NAMALWA (cell line): ENCODE measurements at regions not wholly inside any gene's neighbourhood (a gene's known extent, or its start where the extent isn't known, plus 50 kb on each side); places are given as distances from the start of the nearest gene placed in this dataset.

ENCODE experiments used
- DNase-seq: peaks from one replicate; pipeline ENCODE4 v3.0.0-alpha.2; 2015; ENCODE audit warnings: low spot score

GRCh38 chr3:56864090-56864489 lies 62.3 kb upstream of the ARHGEF3 start:
- DNase-seq: no peak

- no peak for DNase-seq
These were observed 60.8 kb upstream of the ARHGEF3 start for GRCh38 chr3:56862352-56863062.

GRCh38 chr3:56861511-56861910 lies 59.8 kb upstream of the ARHGEF3 start:
- no peak for DNase-seq

- no peak for DNase-seq
These were observed 59.2 kb upstream of the ARHGEF3 start for GRCh38 chr3:56860939-56861338.

GRCh38 chr3:56860351-56860750 lies 58.6 kb upstream of the ARHGEF3 start:
- DNase-seq: no peak

GRCh38 chr3:56858331-56858730 lies 56.6 kb upstream of the ARHGEF3 start:
- DNase-seq: no peak

GRCh38 chr3:56857178-56857577 lies 55.4 kb upstream of the ARHGEF3 start:
- DNase-seq: no peak

GRCh38 chr3:56856752-56857151 lies 55.0 kb upstream of the ARHGEF3 start:
- no peak for DNase-seq

- peak; percentile 30 for DNase-seq
These were observed 54.2 kb upstream of the ARHGEF3 start for GRCh38 chr3:56855856-56856512.

GRCh38 chr3:56854856-56855611 lies 53.3 kb upstream of the ARHGEF3 start:
- no peak for DNase-seq

- DNase-seq: no peak
These were observed 50.5 kb upstream of the ARHGEF3 start for GRCh38 chr3:56851966-56852884.
